ENCODE measurements at regions not wholly inside any gene's neighbourhood (a gene's known extent, or its start where the extent isn't known, plus 50 kb on each side); places are given as distances from the start of the nearest gene placed in this dataset.
"Not testable (repeated sequence)": the region's sequence is repeated elsewhere in the genome, so short reads cannot be mapped to it uniquely, and the experiment has no call there.

- no peaks in the 10 kb centered on the region for H3K4me1 ChIP-seq (ENCODE audit: control insufficient read depth in 3 of 3, insufficient read depth in 3 of 3, low read length in 3 of 3)
- peaks cover 0 to 3% (median 0%) of the 10 kb centered on the region in 3 donors for H3K9me3 ChIP-seq (ENCODE audit: control insufficient read depth in 3 of 3, low read length in 3 of 3)
- no peaks in the 10 kb centered on the region for H3K36me3 ChIP-seq (ENCODE audit: control insufficient read depth in 3 of 3, insufficient read depth in 3 of 3, low read length in 3 of 3)
- H3K27me3 ChIP-seq (ENCODE audit: control insufficient read depth in 3 of 3, insufficient read depth in 3 of 3, low read length in 3 of 3): no peaks in the 10 kb centered on the region
- no peak overlapping the region for H3K27ac ChIP-seq (ENCODE audit: low read depth, low read length)
- no peak overlapping the region for H3K9ac ChIP-seq (ENCODE audit: low read depth in 1 of 3, low read length in 3 of 3)
- H3K4me3 ChIP-seq (ENCODE audit: low read length in 3 of 3): no peak overlapping the region
Observed at GRCh38 chr16:61007694-61008093, 1028.5 kb downstream of the CDH8 start.

GRCh38 chr16:61005952-61006351 is 1030.3 kb downstream of the CDH8 start:
- H3K4me1 ChIP-seq (ENCODE audit: control insufficient read depth in 3 of 3, insufficient read depth in 3 of 3, low read length in 3 of 3): no peaks in the 10 kb centered on the region
- H3K9me3 ChIP-seq (ENCODE audit: control insufficient read depth in 3 of 3, low read length in 3 of 3): peaks cover 0 to 3% (median 0%) of the 10 kb centered on the region in 3 donors
- H3K27me3 ChIP-seq (ENCODE audit: control insufficient read depth in 3 of 3, insufficient read depth in 3 of 3, low read length in 3 of 3): no peaks in the 10 kb centered on the region
- H3K36me3 ChIP-seq (ENCODE audit: control insufficient read depth in 3 of 3, insufficient read depth in 3 of 3, low read length in 3 of 3): no peaks in the 10 kb centered on the region
- no peak overlapping the region for H3K9ac ChIP-seq (ENCODE audit: low read depth in 1 of 3, low read length in 3 of 3)
- H3K4me3 ChIP-seq (ENCODE audit: low read length in 3 of 3): no peak overlapping the region
- H3K27ac ChIP-seq (ENCODE audit: low read depth, low read length): no peak overlapping the region

GRCh38 chr16:61002479-61003204 is 1033.6 kb downstream of the CDH8 start:
- Histone ChIP-seq H3K27me3 (ENCODE audit: control insufficient read depth in 3 of 3, insufficient read depth in 3 of 3, low read length in 3 of 3) (no peaks in the 10 kb centered on the region), H3K4me3 (ENCODE audit: low read length in 3 of 3) (no peak overlapping the region), H3K9me3 (ENCODE audit: control insufficient read depth in 3 of 3, low read length in 3 of 3) (peaks cover 0 to 3% (median 0%) of the 10 kb centered on the region in 3 donors), H3K4me1 (ENCODE audit: control insufficient read depth in 3 of 3, insufficient read depth in 3 of 3, low read length in 3 of 3) (no peaks in the 10 kb centered on the region), H3K27ac (ENCODE audit: low read depth, low read length) (no peak overlapping the region), H3K9ac (ENCODE audit: low read depth in 1 of 3, low read length in 3 of 3) (no peak overlapping the region), H3K36me3 (ENCODE audit: control insufficient read depth in 3 of 3, insufficient read depth in 3 of 3, low read length in 3 of 3) (no peaks in the 10 kb centered on the region)

- H3K9ac ChIP-seq (ENCODE audit: low read depth in 1 of 3, low read length in 3 of 3): no peak overlapping the region
- H3K36me3 ChIP-seq (ENCODE audit: control insufficient read depth in 3 of 3, insufficient read depth in 3 of 3, low read length in 3 of 3): no peaks in the 10 kb centered on the region
- H3K27ac ChIP-seq (ENCODE audit: low read depth, low read length): no peak overlapping the region
- peaks cover 0 to 3% (median 0%) of the 10 kb centered on the region in 3 donors for H3K9me3 ChIP-seq (ENCODE audit: control insufficient read depth in 3 of 3, low read length in 3 of 3)
- no peaks in the 10 kb centered on the region for H3K4me1 ChIP-seq (ENCODE audit: control insufficient read depth in 3 of 3, insufficient read depth in 3 of 3, low read length in 3 of 3)
- no peaks in the 10 kb centered on the region for H3K27me3 ChIP-seq (ENCODE audit: control insufficient read depth in 3 of 3, insufficient read depth in 3 of 3, low read length in 3 of 3)
- no peak overlapping the region for H3K4me3 ChIP-seq (ENCODE audit: low read length in 3 of 3)
Observed at GRCh38 chr16:60991886-60992285, 1044.4 kb downstream of the CDH8 start.

- Histone ChIP-seq H3K27me3 (ENCODE audit: control insufficient read depth in 3 of 3, insufficient read depth in 3 of 3, low read length in 3 of 3) (no peaks in the 10 kb centered on the region), H3K36me3 (ENCODE audit: control insufficient read depth in 3 of 3, insufficient read depth in 3 of 3, low read length in 3 of 3) (no peaks in the 10 kb centered on the region), H3K4me3 (ENCODE audit: low read length in 3 of 3) (no peak overlapping the region), H3K27ac (ENCODE audit: low read depth, low read length) (no peak overlapping the region), H3K9ac (ENCODE audit: low read depth in 1 of 3, low read length in 3 of 3) (no peak overlapping the region), H3K9me3 (ENCODE audit: control insufficient read depth in 3 of 3, low read length in 3 of 3) (peaks cover 0 to 3% (median 0%) of the 10 kb centered on the region in 3 donors), H3K4me1 (ENCODE audit: control insufficient read depth in 3 of 3, insufficient read depth in 3 of 3, low read length in 3 of 3) (no peaks in the 10 kb centered on the region)
Observed at GRCh38 chr16:60989592-60989991, 1046.6 kb downstream of the CDH8 start.

- Histone ChIP-seq H3K4me3 (ENCODE audit: low read length in 3 of 3) (no peak overlapping the region), H3K4me1 (ENCODE audit: control insufficient read depth in 3 of 3, insufficient read depth in 3 of 3, low read length in 3 of 3) (no peaks in the 10 kb centered on the region), H3K27me3 (ENCODE audit: control insufficient read depth in 3 of 3, insufficient read depth in 3 of 3, low read length in 3 of 3) (no peaks in the 10 kb centered on the region), H3K36me3 (ENCODE audit: control insufficient read depth in 3 of 3, insufficient read depth in 3 of 3, low read length in 3 of 3) (no peaks in the 10 kb centered on the region), H3K9me3 (ENCODE audit: control insufficient read depth in 3 of 3, low read length in 3 of 3) (no peaks in the 10 kb centered on the region), H3K9ac (ENCODE audit: low read depth in 1 of 3, low read length in 3 of 3) (no peak overlapping the region), H3K27ac (ENCODE audit: low read depth, low read length) (no peak overlapping the region)
Observed at GRCh38 chr16:60979119-60979518, 1057.1 kb downstream of the CDH8 start.

GRCh38 chr16:60949800-60950199 is 1086.4 kb downstream of the CDH8 start:
- Histone ChIP-seq H3K4me3 (ENCODE audit: low read length in 3 of 3) (no peak overlapping the region), H3K4me1 (ENCODE audit: control insufficient read depth in 3 of 3, insufficient read depth in 3 of 3, low read length in 3 of 3) (no peaks in the 10 kb centered on the region), H3K9ac (ENCODE audit: low read depth in 1 of 3, low read length in 3 of 3) (no peak overlapping the region), H3K36me3 (ENCODE audit: control insufficient read depth in 3 of 3, insufficient read depth in 3 of 3, low read length in 3 of 3) (no peaks in the 10 kb centered on the region), H3K27ac (ENCODE audit: low read depth, low read length) (no peak overlapping the region), H3K27me3 (ENCODE audit: control insufficient read depth in 3 of 3, insufficient read depth in 3 of 3, low read length in 3 of 3) (no peaks in the 10 kb centered on the region), H3K9me3 (ENCODE audit: control insufficient read depth in 3 of 3, low read length in 3 of 3) (no peaks in the 10 kb centered on the region)

GRCh38 chr16:60945225-60945624 is 1091.0 kb downstream of the CDH8 start:
- H3K9me3 ChIP-seq (ENCODE audit: control insufficient read depth in 3 of 3, low read length in 3 of 3): no peaks in the 10 kb centered on the region
- no peak overlapping the region for H3K27ac ChIP-seq (ENCODE audit: low read depth, low read length)
- no peak overlapping the region for H3K4me3 ChIP-seq (ENCODE audit: low read length in 3 of 3)
- no peaks in the 10 kb centered on the region for H3K27me3 ChIP-seq (ENCODE audit: control insufficient read depth in 3 of 3, insufficient read depth in 3 of 3, low read length in 3 of 3)
- H3K36me3 ChIP-seq (ENCODE audit: control insufficient read depth in 3 of 3, insufficient read depth in 3 of 3, low read length in 3 of 3): no peaks in the 10 kb centered on the region
- no peak overlapping the region for H3K9ac ChIP-seq (ENCODE audit: low read depth in 1 of 3, low read length in 3 of 3)
- no peaks in the 10 kb centered on the region for H3K4me1 ChIP-seq (ENCODE audit: control insufficient read depth in 3 of 3, insufficient read depth in 3 of 3, low read length in 3 of 3)

- H3K9ac ChIP-seq (ENCODE audit: low read depth in 1 of 3, low read length in 3 of 3); H3K36me3 ChIP-seq (ENCODE audit: control insufficient read depth in 3 of 3, insufficient read depth in 3 of 3, low read length in 3 of 3): not testable (repeated sequence)
Observed at GRCh38 chr16:60936189-60936588, 1100.0 kb downstream of the CDH8 start.

GRCh38 chr16:60932600-60932999 is 1103.6 kb downstream of the CDH8 start:
- Histone ChIP-seq H3K27me3 (ENCODE audit: control insufficient read depth in 3 of 3, insufficient read depth in 3 of 3, low read length in 3 of 3) (no peaks in the 10 kb centered on the region), H3K4me1 (ENCODE audit: control insufficient read depth in 3 of 3, insufficient read depth in 3 of 3, low read length in 3 of 3) (no peaks in the 10 kb centered on the region), H3K36me3 (ENCODE audit: control insufficient read depth in 3 of 3, insufficient read depth in 3 of 3, low read length in 3 of 3) (no peaks in the 10 kb centered on the region), H3K9ac (ENCODE audit: low read depth in 1 of 3, low read length in 3 of 3) (no peak overlapping the region), H3K4me3 (ENCODE audit: low read length in 3 of 3) (no peak overlapping the region), H3K27ac (ENCODE audit: low read depth, low read length) (no peak overlapping the region), H3K9me3 (ENCODE audit: control insufficient read depth in 3 of 3, low read length in 3 of 3) (no peaks in the 10 kb centered on the region)

More at GRCh38 chr16:60936189-60936588, 1100.0 kb downstream of the CDH8 start:
- H3K9me3 ChIP-seq (ENCODE audit: control insufficient read depth in 3 of 3, low read length in 3 of 3); H3K4me3 ChIP-seq (ENCODE audit: low read length in 3 of 3); H3K27ac ChIP-seq (ENCODE audit: low read depth, low read length); H3K27me3 ChIP-seq (ENCODE audit: control insufficient read depth in 3 of 3, insufficient read depth in 3 of 3, low read length in 3 of 3); H3K4me1 ChIP-seq (ENCODE audit: control insufficient read depth in 3 of 3, insufficient read depth in 3 of 3, low read length in 3 of 3): not testable (repeated sequence)
